GM19395 (cell line): ENCODE measurements at regions not wholly inside any gene's neighbourhood (a gene's known extent, or its start where the extent isn't known, plus 50 kb on each side); places are given as distances from the start of the nearest gene placed in this dataset.
"Not testable (repeated sequence)": the region's sequence is repeated elsewhere in the genome, so short reads cannot be mapped to it uniquely, and the experiment has no call there.

ENCODE experiments used
- ATAC-seq: cut with Tn5 transposase; IDR thresholded peaks from one replicate; pipeline ENCODE4 v1.9.1; 2021; ENCODE audit warnings: mild to moderate bottlenecking, moderate library complexity; ENCODE audit not compliant: unreplicated experiment

DNA sequence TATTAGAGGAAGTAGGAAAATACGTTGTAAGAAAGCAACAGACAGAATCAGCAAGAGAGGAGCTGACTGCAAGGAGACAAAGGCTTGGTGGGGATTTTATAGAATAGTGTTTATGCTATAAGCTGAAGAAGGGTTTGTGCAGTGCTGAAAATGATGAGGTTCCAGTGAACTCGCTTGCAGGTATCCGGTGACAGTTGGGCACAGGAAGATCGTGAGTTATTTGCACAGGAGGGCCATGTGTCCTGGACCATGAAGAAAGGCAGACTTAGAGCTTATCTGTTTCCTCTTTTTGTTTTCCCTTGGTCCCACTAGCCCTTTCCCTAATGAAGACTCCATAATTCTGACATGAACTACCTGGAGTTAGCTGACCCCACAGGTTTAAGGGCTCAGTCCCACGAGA lies 61.4 kb downstream of the NXNL2 start:
- no peak for ATAC-seq

DNA sequence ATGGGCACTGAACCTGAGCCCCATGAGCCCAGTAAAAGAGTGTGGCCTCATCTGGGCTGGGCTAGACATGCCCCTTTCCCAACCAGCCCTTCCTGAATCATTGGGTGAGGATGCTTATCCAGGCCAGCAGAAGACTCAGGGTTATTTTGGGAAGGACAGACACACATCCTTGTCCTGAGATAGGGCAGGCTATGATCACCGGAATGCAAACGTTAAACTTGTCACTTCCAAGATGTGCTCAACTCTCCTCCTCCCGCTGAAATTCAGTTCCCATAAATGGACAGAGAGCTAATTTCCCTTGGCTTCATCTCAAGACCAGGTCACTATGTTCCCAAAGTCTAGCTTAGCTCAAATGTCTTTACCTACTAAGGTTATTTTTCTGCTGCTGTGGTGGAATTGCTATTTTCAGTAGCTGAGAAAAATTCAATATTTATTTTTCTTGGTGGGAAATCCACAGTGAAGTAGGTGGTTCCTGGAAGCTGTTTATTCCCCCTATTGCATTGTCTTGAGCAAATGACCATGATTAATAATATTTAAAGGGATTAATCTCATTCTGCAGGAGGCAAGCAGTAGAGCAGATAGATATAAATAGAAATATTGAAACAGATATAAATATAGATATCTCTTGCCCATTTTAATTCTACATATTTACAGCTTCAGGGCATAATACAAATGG lies 70.0 kb downstream of the NXNL2 start:
- ATAC-seq, result no peak

DNA sequence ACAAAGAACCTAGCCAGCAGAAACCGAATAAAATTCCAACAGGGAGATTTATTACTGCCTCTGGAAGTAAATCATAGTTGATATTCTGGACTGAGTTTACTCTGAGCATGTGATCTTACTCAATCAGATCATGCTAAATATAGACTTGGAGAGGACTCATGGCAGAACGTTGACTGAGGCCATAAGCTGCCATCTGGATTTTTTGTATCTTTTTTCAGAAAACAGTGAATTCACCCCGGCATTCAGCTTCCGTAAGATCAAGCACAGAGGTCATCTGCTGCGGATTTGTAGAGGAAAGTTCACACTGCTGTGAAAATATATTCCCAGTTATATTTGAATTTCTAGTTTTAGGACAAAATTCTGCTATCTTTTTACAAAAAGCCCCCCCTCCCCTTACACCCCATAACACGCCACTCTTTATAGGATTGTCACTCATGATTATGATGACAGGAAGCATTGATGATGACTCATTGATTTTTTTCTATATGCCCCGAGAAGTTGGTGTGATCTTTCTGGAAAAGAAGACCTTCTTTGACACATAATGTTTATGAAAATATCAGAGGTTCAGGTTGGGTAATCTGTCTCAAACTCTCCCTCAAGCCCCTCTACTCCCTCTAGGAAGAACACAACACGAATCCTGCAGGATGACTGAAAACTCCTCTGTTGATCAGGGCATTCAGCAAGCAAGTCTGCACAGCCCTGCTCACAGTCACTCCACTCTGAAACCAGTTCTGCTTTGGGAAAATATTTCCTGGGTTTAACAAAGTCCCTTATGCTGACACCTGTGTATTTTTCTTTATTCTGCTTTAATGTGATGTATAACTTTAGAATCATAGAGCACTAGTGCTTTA lies 70.8 kb downstream of the NXNL2 start:
- ATAC-seq, result no peak

GRCh38 chr9:88614359-88614758 lies 79.4 kb downstream of the NXNL2 start:
- no peak for ATAC-seq

DNA sequence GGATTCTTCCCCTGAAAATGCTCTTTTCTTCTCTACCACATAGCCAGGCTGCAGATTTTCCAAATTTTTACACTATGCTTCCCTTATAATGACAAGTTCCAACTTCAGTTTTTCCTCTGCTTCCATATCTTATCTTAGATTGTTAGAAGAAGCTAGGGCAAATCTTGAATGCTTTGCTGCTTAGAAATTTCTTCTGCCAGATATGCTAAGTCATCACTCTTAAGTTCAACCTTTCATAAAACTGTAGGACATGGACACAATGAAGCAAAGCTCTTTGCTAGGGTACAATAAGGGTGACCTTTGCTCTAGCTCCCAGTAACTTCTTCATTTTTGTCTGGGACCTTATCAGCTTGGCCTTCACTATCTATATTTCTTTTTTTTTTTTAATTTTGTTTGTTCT lies 88.7 kb downstream of the NXNL2 start:
- no peak for ATAC-seq

DNA sequence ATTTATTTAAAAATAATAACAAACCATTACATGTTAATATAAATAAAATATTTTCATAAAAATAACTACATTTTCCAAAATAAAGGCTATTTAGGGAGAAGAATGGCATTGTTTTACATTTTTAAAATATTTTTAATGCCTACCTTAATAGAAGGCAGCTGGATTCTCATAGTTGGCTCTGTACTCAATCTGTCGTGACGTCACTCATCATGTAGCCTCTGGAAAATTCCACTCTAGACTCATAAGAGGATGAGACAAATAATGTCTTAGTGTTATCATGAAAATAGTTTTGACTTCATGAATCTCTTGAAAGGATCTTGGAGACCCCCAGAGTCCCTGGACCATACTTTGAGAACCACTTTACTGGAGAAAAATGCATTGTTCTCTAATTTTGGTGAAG lies 93.1 kb downstream of the NXNL2 start:
- ATAC-seq, result no peak

GRCh38 chr9:88628811-88629210 lies 93.8 kb downstream of the NXNL2 start:
- ATAC-seq, result no peak

GRCh38 chr9:88630574-88630973 lies 95.6 kb downstream of the NXNL2 start:
- not testable (repeated sequence) for ATAC-seq

DNA sequence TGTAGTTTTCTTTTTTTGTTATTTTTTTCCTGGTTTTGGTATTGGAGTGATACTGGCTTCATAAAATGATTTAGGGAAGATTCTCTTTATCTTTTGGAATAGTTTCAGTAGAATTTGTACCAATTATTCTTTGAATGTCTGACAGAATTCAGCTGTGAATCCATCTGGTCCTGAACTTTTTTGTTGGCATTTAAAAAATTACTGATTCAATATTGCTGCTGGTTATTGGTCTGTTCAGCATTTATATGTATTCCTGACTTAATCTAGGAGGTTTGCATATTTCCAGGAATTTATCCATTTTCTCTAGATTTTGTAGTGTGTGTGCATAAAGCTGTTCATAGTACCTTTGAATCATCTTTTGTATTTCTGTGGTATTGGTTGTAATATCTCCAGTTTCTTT lies 100.2 kb downstream of the NXNL2 start:
- no peak for ATAC-seq

GRCh38 chr9:88641456-88642240 lies 106.7 kb downstream of the NXNL2 start:
- no peak for ATAC-seq

DNA sequence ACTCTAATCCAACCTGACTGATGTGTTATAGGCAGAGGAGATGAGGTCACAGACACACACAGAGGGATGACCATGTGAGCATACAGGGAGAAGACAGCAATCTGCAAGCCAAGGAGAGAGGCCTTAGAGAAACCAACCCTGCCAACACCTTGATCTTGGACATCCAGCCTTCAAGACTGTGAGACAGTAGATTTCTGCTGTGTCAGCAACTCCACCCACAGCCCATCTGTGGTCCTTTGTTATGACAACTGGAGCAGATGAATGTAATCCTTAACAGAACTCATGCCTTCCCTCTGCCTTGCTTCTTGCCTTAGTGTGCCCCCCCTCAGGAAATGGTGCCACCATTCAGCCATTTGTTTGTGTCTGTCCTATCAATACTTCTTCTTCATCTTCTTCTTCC lies 107.4 kb downstream of the NXNL2 start:
- ATAC-seq, result no peak

DNA sequence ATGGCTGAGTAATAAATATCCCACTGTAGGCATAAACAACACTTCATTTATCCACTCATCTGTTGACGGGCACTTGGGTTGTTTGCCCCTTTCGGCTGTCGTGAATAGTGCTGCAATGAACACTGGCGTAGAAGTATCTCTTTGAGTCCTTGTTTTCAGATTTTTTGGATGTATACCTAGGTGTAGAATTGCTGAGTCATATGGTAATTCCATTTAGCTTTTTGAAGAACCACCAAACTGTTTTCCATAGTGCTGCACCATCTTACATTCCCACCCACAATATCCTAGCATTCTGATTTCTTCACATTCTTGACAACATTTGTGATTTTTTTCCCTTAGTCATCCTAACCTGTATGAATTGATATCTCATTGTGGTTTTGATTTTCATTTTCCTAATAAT lies 109.0 kb downstream of the NXNL2 start:
- ATAC-seq, result no peak

DNA sequence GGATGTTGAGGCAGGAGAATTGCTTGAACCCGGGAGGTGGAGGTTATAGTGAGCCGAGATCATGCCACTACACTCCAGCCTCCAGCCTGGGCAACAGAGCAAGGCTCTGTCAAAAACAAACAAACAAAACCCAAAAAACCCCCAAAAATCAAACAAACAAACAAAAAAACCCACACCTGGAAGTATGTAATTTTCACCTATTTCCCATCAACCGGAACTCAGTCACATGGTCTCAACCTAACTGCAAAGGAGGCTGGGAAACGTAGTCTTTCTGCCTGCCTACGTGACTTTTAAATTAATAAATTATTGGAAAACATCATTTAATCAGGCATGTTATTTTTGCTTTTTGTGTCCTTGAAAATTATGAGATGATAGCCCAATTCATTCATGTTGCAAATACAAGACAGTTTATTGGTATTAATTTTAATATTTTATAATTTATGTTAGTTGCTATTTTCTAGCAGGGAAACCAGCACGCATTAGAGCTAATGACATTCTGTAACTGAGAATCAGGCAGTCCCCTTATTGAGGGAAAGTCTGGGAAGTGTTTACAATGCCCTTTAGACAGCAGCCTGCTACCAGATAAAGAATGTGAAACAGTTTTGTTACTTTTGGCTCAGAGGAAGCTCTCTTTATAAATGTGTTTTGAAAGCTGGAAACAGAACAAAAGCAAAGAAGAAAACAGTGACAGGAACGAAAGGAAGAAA lies 110.3 kb downstream of the NXNL2 start:
- ATAC-seq, result no peak

DNA sequence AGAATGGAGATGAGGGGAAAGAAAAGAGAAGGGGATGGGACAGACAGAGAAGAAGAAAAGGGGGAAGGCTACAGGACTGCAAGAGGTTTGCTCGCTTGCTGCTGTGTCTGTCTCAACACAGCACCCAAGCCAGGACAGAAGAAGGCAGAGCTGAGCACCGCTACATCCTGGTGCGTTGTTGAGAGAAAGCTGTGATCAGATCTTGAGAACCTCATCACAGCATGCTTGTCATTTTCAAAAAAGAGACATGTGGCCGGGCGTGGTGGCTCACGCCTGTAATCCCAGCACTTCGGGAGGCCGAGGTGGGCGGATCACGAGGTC lies 110.9 kb downstream of the NXNL2 start:
- no peak for ATAC-seq

DNA sequence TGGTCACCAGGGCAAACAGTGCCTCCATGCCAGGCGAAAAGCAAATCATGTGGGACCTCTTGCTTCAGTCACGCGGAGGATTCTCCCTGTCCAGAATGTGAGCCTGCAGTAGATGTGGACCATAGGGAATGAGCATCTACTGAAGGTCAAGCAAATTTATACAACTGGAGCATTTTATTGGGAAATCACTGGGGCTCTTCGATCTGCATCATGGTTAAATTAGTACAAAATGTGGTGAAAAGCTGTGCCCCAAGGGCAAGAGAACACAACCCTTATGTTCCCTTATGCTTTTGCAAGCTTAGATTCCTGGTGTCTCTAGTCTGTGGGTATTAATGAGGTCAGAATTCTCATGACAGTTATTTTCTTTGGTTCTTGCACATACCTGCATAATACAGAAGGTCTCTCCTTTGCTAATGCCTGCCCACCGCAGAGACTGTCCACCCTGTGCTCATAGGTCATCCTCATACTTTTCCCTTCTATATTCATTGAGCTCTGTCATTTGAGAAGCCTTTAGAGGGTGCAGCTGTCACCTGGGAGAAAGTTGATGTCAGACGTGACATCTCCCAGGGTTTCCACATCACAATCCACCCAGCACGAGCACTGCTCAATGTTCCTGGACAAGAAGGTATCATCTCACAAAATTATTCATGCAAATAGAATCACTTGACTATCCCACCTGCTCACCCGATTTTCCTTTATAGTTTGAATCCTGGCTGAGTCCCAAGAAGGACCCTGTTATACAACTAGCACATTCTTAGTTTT lies 111.7 kb downstream of the NXNL2 start:
- ATAC-seq, result no peak

- no peak for ATAC-seq
These were observed 117.0 kb downstream of the NXNL2 start for GRCh38 chr9:88651682-88652633.

DNA sequence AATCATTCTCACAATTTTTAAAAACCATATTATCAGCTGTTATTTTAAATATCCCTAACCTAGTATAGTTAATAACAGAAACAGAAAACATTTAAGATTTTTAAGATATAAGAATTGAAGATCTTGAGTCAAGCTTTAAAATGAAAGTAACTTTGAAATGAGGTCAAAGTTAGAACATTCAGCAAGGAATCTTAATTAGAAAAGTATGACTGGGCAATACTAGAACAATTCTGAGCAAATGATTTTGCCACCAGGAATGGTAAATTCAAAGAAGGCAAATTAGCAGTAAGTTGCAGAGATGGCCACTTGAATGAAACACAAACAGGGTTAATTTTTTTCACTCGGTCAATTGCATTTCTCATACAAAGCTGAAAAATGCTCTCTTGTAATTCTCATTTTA lies 117.9 kb downstream of the NXNL2 start:
- no peak for ATAC-seq

- no peak for ATAC-seq
These were observed 118.4 kb downstream of the NXNL2 start for GRCh38 chr9:88653406-88653805.

DNA sequence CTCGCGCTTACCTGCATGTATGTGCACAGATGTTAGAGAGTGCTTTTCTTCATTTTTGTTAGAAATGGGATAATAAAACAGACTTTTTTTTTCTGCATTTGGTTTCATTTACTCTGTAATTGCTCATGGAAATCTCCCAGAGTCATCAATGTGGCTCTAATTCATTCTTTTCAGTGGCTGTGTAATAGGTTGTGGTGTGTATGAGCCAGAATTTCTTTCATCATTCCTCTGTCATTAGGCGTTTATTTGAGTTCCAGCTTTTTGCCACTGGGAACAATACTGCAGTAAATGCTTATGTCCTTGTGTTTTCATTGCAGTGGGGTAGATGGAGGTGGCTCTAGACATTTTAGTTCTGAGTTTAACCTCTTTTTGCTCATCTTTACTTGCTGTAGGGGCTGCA lies 118.9 kb downstream of the NXNL2 start:
- ATAC-seq, result no peak
